GM19043 (cell line): ENCODE measurements at regions not wholly inside any gene's neighbourhood (a gene's known extent, or its start where the extent isn't known, plus 50 kb on each side); places are given as distances from the start of the nearest gene placed in this dataset.

Experiments
- ATAC-seq: cut with Tn5 transposase; IDR thresholded peaks from one replicate; pipeline ENCODE4 v1.9.1; 2021; ENCODE audit warnings: low read depth; ENCODE audit not compliant: unreplicated experiment

GRCh38 chr4:85372966-85373365 is 102.0 kb upstream of the ARHGAP24 start:
- no peak for ATAC-seq

- no peak for ATAC-seq
Measured at GRCh38 chr4:85376285-85376684, 98.7 kb upstream of the ARHGAP24 start.

- no peak for ATAC-seq
Measured at GRCh38 chr4:85381968-85382367, 93.0 kb upstream of the ARHGAP24 start.

GRCh38 chr4:85391071-85391470 is 83.9 kb upstream of the ARHGAP24 start:
- no peak for ATAC-seq

GRCh38 chr4:85391589-85392410 is 83.2 kb upstream of the ARHGAP24 start:
- ATAC-seq, result peak; percentile 83

- no peak for ATAC-seq
Measured at GRCh38 chr4:85393201-85393600, 81.7 kb upstream of the ARHGAP24 start.

GRCh38 chr4:85398276-85398675 is 76.7 kb upstream of the ARHGAP24 start:
- ATAC-seq, result no peak

GRCh38 chr4:85399270-85399669 is 75.7 kb upstream of the ARHGAP24 start:
- ATAC-seq, result peak; percentile 74

- no peak for ATAC-seq
Measured at GRCh38 chr4:85402371-85402770, 72.6 kb upstream of the ARHGAP24 start.

- no peak for ATAC-seq
Measured at GRCh38 chr4:85406185-85406584, 68.8 kb upstream of the ARHGAP24 start.

- no peak for ATAC-seq
Measured at GRCh38 chr4:85407546-85407945, 67.4 kb upstream of the ARHGAP24 start.

GRCh38 chr4:85408301-85408700 is 66.6 kb upstream of the ARHGAP24 start:
- ATAC-seq, result no peak

GRCh38 chr4:85409251-85409650 is 65.7 kb upstream of the ARHGAP24 start:
- ATAC-seq, result no peak

GRCh38 chr4:85411386-85411785 is 63.6 kb upstream of the ARHGAP24 start:
- ATAC-seq, result no peak

GRCh38 chr4:85414972-85415371 is 60.0 kb upstream of the ARHGAP24 start:
- ATAC-seq, result no peak

GRCh38 chr4:85416094-85416493 is 58.9 kb upstream of the ARHGAP24 start:
- no peak for ATAC-seq

GRCh38 chr4:85419103-85419502 is 55.8 kb upstream of the ARHGAP24 start:
- ATAC-seq, result no peak

GRCh38 chr4:85420831-85421230 is 54.1 kb upstream of the ARHGAP24 start:
- ATAC-seq, result no peak

GRCh38 chr4:85423431-85423830 is 51.5 kb upstream of the ARHGAP24 start:
- peak; percentile 62 for ATAC-seq
